Activated CD4-positive, CD25-positive, alpha-beta regulatory T cell treated with anti-CD3 and anti-CD28 coated beads, Interleukin-2, amount 50 U/mL, for 16 hours (primary cell): ENCODE measurements at regions not wholly inside any gene's neighbourhood (a gene's known extent, or its start where the extent isn't known, plus 50 kb on each side); places are given as distances from the start of the nearest gene placed in this dataset.
"Not testable (repeated sequence)": the region's sequence is repeated elsewhere in the genome, so short reads cannot be mapped to it uniquely, and the experiment has no call there.

Experiments
- DNase-seq: peaks from one replicate; pipeline ENCODE4 v3.0.0-alpha.2; 2020; ENCODE audit warnings: low read depth, low spot score

DNA sequence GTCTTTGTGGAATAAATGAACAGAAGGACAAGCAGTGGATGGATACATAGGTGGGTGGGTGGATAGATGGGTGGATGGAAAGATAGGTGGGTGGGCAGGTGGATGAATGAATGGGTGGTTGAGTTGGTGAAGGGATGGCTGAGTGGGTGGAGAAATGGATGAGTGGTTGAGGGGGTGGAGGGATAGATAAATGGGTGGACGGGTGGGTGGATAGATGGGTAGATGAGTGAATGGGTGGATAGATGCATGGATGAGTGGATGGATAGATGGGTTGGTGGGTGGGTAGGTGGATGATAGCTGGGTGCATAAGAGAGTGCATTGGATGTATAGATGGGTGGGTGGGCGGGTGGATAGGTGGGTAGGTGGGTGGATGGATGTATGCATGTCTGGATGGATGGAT is 63.5 kb downstream of the UNC93B1 start:
- DNase-seq, result not testable (repeated sequence)

DNA sequence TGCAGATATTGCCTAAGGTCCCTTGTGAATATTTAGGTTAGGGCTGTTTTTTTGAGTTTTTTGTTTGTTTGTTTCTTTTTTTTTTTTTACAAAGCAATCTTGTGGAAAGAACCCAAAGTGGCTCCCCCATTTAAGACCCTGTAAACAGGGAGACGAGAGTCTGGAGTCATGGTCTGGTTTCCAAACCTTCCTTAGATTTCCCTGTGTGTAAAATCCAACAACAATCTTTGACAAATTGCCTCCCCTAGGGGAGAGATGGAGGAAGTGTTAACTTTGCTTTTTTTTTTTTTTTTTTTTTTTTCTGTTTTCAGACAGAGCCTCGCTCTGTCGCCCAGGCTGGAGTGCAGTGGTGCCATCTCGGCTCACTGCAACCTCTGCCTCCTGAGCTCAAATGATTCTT is 64.9 kb downstream of the UNC93B1 start:
- DNase-seq, result not testable (repeated sequence)

GRCh38 chr11:67938371-67938770 is 65.5 kb downstream of the UNC93B1 start:
- DNase-seq, result not testable (repeated sequence)

DNA sequence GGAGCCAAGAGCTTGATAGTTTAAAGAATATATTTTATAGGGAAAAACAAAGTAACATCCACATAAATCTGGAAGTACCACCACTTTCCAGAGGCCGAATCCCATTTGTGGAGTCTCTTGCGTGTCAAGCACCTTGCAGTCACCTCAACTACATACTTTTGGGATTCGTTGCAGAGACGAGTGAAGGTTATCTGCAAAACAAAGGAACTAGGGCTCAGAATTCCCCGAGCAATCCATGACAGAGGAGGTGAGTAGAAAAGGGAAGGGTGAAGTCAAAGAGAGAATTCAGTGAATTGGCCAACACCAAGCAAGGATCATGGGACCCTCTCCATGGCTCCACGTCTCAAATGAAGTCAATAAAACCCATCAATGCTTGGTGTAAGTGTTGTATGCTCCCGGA is 80.3 kb downstream of the UNC93B1 start:
- not testable (repeated sequence) for DNase-seq

DNA sequence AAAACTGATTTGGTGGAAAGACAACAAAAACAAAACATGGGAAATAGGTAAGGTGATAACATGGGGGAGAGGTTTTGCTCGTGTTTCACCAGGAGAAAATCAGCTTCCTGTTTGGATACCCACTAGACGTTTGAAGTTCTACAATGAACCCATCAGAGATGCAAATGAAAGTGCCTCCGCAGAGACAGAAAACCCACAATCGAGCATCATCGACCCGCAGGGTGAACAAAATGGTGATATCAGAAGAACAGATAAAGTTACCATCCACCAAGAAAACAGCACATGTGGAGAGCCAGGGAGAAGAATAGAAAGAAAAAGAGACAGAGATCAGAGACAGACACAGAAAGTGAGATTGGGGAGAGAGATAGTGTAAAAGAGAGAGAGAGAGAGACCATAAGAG is 83.4 kb downstream of the UNC93B1 start:
- DNase-seq, result not testable (repeated sequence)

DNA sequence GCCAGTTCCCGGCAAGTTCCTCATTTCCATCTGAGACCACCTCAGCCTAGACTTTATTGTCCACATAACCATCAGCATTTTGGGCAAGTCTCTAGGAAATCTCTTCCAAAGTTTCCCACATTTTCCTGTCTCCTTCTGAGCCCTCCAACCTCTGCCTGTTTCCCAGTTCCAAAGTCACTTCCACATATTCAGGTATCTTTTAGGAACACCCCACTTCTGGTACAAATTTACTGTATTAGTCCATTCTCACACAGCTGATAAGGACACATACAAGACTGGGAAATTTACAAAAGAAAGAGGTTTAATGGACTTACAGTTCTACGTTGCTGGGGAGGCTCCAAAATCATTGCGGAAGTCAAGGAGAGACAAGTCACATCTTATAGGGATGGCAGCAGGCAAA is 91.7 kb downstream of the UNC93B1 start:
- not testable (repeated sequence) for DNase-seq

DNA sequence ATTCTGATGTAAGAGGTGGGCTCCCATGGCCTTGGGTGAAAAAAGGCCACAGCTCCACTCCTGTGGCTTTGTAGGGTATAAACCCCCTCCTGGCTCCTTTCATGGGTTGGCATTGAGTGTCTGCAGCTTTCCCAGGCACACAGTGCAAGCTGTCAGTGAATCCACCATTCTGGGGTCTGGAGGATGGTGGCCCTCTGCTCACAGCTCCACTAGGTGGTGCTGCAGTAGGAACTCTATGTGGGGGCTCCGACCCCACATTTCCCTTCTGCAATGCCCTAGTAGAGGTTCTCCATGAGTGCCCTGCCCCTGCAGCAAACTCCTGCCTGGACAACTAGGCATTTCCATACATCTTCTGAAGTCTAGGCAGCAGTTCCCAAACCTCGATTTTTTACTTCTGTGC is 92.7 kb downstream of the UNC93B1 start:
- not testable (repeated sequence) for DNase-seq

DNA sequence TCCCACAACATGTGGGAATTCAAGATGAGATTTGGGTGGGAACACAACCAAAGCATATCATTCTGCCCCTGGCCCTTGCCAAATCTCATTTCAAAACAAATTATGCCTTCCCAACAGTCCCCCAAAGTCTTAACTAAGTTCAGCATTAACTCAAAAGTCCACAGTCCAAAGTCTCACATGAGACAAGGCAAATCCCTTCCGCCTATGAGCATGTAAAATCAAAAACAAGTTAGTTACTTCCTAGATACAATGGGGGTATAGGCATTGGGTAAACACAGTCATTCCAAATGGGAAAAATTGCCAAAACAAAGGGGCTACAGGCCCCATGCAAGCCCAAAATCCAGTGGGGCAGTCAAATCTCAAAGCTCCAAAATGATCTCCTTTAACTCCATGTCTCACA is 93.1 kb downstream of the UNC93B1 start:
- not testable (repeated sequence) for DNase-seq

GRCh38 chr11:67906969-67907368 is 96.9 kb downstream of the UNC93B1 start:
- DNase-seq, result not testable (repeated sequence)

DNA sequence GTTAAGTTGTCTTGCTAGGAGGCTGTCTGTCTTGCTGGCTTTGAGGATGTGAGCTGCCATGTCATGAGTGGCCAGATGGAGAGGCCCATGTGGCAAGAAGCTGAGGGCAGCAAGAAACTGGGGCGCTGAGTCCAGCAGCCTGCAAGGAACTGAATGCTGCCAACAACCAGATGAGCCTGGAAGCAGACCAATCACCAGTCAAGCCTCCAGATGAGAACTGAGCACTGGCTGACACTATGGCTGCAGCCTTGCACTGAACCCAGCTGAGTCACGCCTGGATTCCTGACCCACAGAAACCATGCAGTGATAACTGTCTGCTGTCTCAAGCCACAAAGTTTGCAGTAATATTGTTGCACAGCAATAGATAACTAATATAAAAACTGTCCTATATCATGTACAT is 104.4 kb downstream of the UNC93B1 start:
- not testable (repeated sequence) for DNase-seq

DNA sequence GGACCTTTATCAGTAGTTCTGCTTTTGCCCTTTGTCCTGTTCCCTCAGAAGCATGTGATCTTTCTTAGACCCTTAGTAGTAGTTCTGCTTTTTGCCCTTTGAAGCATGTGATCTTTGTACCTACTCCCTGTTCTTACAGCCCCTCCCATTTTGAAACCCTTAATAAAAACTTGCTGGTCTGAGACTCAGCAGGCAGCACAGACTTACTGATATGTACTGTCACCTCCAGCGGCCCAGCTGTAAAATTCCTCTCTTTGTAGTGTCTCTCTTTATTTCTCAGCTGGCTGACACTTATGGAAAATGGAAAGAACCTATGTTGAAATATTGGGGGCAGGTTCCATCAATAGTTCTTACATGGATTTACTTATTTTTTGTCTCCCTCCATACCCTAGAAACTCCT is 110.4 kb downstream of the UNC93B1 start:
- DNase-seq, result not testable (repeated sequence)

DNA sequence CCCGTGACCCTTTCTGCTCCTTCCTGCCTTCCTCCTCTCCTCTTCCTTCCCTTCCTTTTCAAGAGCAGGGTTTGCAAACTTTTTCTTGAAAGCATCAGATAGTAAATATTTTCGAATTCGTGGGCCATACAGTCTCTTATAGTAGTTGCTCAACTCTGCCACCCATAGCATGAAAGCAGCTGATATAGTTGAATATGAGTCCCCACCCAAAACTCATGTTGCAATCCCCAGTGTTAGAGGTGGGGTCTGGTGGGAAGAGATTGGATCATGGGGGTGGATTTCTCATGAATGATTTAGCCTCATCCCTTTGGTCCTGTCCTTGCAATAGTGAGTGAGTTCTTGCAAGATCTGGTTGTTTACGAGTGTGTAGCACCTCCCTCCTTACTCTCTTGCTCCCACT is 114.3 kb downstream of the UNC93B1 start:
- not testable (repeated sequence) for DNase-seq

GRCh38 chr11:67888056-67888455 is 115.8 kb downstream of the UNC93B1 start:
- DNase-seq, result not testable (repeated sequence)

- DNase-seq, result not testable (repeated sequence)
Measured at GRCh38 chr11:67886672-67887071, 117.2 kb downstream of the UNC93B1 start.

- DNase-seq, result not testable (repeated sequence)
Measured at GRCh38 chr11:67886207-67886606, 117.7 kb downstream of the UNC93B1 start.

- not testable (repeated sequence) for DNase-seq
Measured at GRCh38 chr11:67885574-67885973, 118.3 kb downstream of the UNC93B1 start.

DNA sequence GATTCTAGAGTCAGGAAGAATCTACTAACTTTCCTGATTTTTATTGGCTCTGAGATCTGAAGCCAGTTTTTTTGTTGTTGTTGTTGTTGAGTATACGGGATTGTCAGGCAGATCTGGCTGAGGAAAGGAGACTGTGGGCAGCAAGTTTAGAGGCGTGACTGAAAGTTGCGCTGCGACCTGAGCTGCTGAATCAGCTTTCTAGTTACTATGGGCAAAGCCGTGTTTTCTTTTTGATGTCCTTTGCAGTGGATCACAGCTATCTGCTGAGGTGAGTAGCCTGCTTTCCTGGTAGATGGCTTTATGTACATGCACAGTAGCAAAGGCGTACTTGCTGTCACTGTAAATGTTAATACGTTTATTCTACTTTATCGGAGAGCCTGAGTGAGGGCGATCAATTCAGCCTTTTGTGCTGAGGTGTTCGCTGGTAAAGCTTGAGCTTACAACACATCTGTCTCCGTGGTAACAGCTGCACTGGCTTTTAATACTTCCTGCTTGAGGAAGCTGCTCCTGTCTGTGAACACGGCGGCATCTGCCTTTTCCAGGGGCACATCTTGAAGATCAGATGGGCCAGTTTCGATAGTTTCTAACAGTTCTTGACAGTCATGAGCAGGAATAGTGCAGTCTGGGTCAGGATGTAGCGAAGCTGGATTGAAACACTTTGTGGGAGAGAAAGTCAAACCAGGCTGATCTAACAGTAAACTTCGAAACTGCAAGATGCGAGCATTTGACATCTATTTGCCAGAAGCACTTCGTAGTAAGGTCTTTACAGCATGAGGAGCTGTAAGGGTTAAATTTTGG is 118.9 kb downstream of the UNC93B1 start:
- not testable (repeated sequence) for DNase-seq

GRCh38 chr11:67884073-67884757 is 119.7 kb downstream of the UNC93B1 start:
- DNase-seq, result not testable (repeated sequence)

DNA sequence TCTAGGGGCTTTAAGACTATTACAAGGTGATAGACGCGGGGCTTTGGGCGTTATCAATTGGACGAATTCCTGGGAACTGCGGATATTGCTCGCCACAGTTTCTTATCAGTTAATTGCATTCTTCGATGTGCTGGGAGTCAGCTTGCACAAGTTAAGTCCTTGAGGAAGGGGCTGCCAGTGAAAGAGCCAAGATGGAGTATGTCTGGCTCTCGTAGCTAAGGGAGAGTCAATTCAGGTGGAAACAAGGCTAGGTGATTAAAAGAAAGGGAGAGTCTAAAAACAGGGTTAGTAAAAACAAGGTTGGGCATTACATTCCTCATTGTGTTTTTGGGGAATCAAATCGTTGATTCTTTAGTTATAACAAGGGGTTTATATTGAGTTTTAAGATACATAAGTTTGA is 121.6 kb downstream of the UNC93B1 start:
- DNase-seq, result not testable (repeated sequence)

- not testable (repeated sequence) for DNase-seq
Measured at GRCh38 chr11:67881836-67882235, 122.1 kb downstream of the UNC93B1 start.

DNA sequence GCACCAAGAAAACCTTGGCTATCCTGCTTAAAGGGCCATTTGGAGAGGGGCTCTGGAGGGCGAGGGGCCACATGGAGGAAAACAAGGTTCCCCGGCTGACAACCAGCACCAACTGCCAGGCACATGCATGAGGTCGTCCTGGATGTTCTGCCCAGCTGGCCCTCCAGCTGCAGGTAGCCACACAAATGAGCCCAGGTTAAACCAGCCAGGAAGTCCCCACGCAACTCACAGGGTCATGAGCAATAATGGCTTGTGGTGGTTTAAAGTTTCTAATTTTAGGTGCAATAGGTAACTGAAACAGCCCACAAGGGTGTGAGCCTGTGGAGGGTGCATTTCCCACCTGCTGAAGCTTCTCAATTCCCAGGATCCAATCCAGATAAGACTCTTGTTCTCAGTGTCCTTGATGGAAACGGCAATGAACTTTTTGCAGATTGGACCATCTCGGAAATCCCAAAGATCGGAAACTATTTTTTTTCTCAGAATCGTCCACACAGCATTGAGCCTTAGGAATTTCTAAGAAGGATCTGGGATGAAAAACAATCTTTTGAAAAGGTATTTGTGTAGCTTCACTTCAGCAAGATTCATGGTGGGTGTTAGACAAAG is 123.2 kb downstream of the UNC93B1 start:
- not testable (repeated sequence) for DNase-seq

- DNase-seq, result not testable (repeated sequence)
Measured at GRCh38 chr11:67878666-67879065, 125.2 kb downstream of the UNC93B1 start.
